ENCODE measurements at regions not wholly inside any gene's neighbourhood (a gene's known extent, or its start where the extent isn't known, plus 50 kb on each side); places are given as distances from the start of the nearest gene placed in this dataset.
"Not testable (repeated sequence)": the region's sequence is repeated elsewhere in the genome, so short reads cannot be mapped to it uniquely, and the experiment has no call there.

GRCh38 chr3:160054862-160055261, 66.2 kb downstream of the IL12A start:
- not testable (repeated sequence) for TF ChIP-seq POLR2AphosphoS5, POLR2A, CTCF (IDR thresholded peaks at IDR 0.05)
